H9 (cell line): ENCODE measurements at regions not wholly inside any gene's neighbourhood (a gene's known extent, or its start where the extent isn't known, plus 50 kb on each side); places are given as distances from the start of the nearest gene placed in this dataset.

Experiments used
- DNase-seq: peaks from one replicate; pipeline ENCODE4 v3.0.0-alpha.2; 2017
- H2AFZ ChIP-seq: one replicate; pipeline ENCODE4 v1.6.1; 2013; ENCODE audit warnings: mild to moderate bottlenecking, low read length, control low read depth, moderate library complexity
- H2AK5ac ChIP-seq: 2 replicates; pipeline ENCODE4 v1.6.1; 2013; ENCODE audit warnings: low read length, control low read depth, mixed read lengths; ENCODE audit not compliant: insufficient read length
- H2BK120ac ChIP-seq: one replicate; pipeline ENCODE4 v1.6.1; 2013; ENCODE audit warnings: low read depth, mild to moderate bottlenecking, low read length, control low read depth, inconsistent platforms; ENCODE audit not compliant: poor library complexity, severe bottlenecking
- H2BK12ac ChIP-seq: 2 replicates; pipeline ENCODE4 v1.6.1; 2013; ENCODE audit warnings: low read length, control low read depth, mixed read lengths, low read depth; ENCODE audit not compliant: insufficient read length
- H2BK15ac ChIP-seq: 2 replicates; pipeline ENCODE4 v1.6.1; 2013; ENCODE audit warnings: low read depth, low read length, control low read depth
- H2BK20ac ChIP-seq: one replicate; pipeline ENCODE4 v1.6.1; 2013; ENCODE audit warnings: low read depth, mild to moderate bottlenecking, low read length, control low read depth, inconsistent platforms; ENCODE audit not compliant: poor library complexity, severe bottlenecking
- H2BK5ac ChIP-seq: 2 replicates; pipeline ENCODE4 v1.6.1; 2013; ENCODE audit warnings: low read length, control low read depth, mixed read lengths; ENCODE audit not compliant: insufficient read length
- H3K14ac ChIP-seq: 2 replicates; pipeline ENCODE4 v1.6.1; 2013; ENCODE audit warnings: low read length, control low read depth; ENCODE audit not compliant: insufficient read depth
- H3K18ac ChIP-seq: 2 replicates; pipeline ENCODE4 v1.6.1; 2013; ENCODE audit warnings: low read depth, mild to moderate bottlenecking, mixed read lengths, low read length, control low read depth; ENCODE audit not compliant: insufficient read length
- H3K23ac ChIP-seq: 2 replicates; pipeline ENCODE4 v1.6.1; 2013; ENCODE audit warnings: low read length, control low read depth, mixed read lengths, low read depth; ENCODE audit not compliant: insufficient read length
- H3K23me2 ChIP-seq: 2 replicates; pipeline ENCODE4 v1.6.1; 2013; ENCODE audit warnings: low read depth, mild to moderate bottlenecking, mixed read lengths, low read length, control low read depth; ENCODE audit not compliant: insufficient read length, poor library complexity, severe bottlenecking
- H3K27ac ChIP-seq: 2 replicates; pipeline ENCODE4 v1.5.1; 2013; ENCODE audit warnings: low read length, control low read depth, mixed read lengths, low read depth; ENCODE audit not compliant: insufficient read length
- H3K27me3 ChIP-seq: 2 replicates; pipeline ENCODE4 v1.6.1; 2013; ENCODE audit warnings: low read length, control low read depth, inconsistent platforms; ENCODE audit not compliant: insufficient read depth
- H3K4ac ChIP-seq: 2 replicates; pipeline ENCODE4 v1.6.1; 2013; ENCODE audit warnings: low read depth, mild to moderate bottlenecking, control low read depth, inconsistent platforms, low read length, moderate library complexity
- H3K4me1 ChIP-seq: 2 replicates; pipeline ENCODE4 v1.6.1; 2013; ENCODE audit warnings: low read length, control low read depth, inconsistent platforms; ENCODE audit not compliant: insufficient read depth
- H3K4me2 ChIP-seq: 2 replicates; pipeline ENCODE4 v1.6.1; 2013; ENCODE audit warnings: low read length, control low read depth, mixed read lengths; ENCODE audit not compliant: insufficient read length, insufficient read depth
- H3K56ac ChIP-seq: 2 replicates; pipeline ENCODE4 v1.6.1; 2013; ENCODE audit warnings: low read depth, mild to moderate bottlenecking, mixed read lengths, low read length, control low read depth; ENCODE audit not compliant: insufficient read length
- H3K79me1 ChIP-seq: 2 replicates; pipeline ENCODE4 v1.6.1; 2013; ENCODE audit warnings: low read depth, mild to moderate bottlenecking, moderate library complexity, low read length, control low read depth, inconsistent platforms; ENCODE audit not compliant: insufficient read depth, poor library complexity, severe bottlenecking
- H3K79me2 ChIP-seq: 2 replicates; pipeline ENCODE4 v1.6.1; 2013; ENCODE audit warnings: low read length, control low read depth, inconsistent platforms; ENCODE audit not compliant: insufficient read depth
- H3K9ac ChIP-seq: 2 replicates; pipeline ENCODE4 v1.6.1; 2013; ENCODE audit warnings: low read length, control low read depth, mixed read lengths; ENCODE audit not compliant: insufficient read length; ENCODE audit errors: extremely low read depth
- H3K9me3 ChIP-seq: one replicate; pipeline ENCODE4 v1.6.1; 2013; ENCODE audit warnings: low read depth, low read length, inconsistent platforms; ENCODE audit not compliant: control insufficient read depth
- H3T11ph ChIP-seq: one replicate; pipeline ENCODE4 v1.6.1; 2013; ENCODE audit warnings: mild to moderate bottlenecking, low read length, control low read depth, inconsistent platforms
- H4K20me1 ChIP-seq: one replicate; pipeline ENCODE4 v1.6.1; 2013; ENCODE audit not compliant: control insufficient read depth, insufficient read length, insufficient read depth
- H4K5ac ChIP-seq: 2 replicates; pipeline ENCODE4 v1.6.1; 2013; ENCODE audit warnings: low read depth, mild to moderate bottlenecking, mixed read lengths, low read length, control low read depth; ENCODE audit not compliant: insufficient read length
- H4K8ac ChIP-seq: replicated peaks from 2 replicates; pipeline ENCODE4 v1.6.1; 2013; ENCODE audit warnings: low read length, control low read depth, mixed read lengths, low read depth; ENCODE audit not compliant: insufficient read length
- H4K91ac ChIP-seq: 2 replicates; pipeline ENCODE4 v1.6.1; 2013; ENCODE audit warnings: low read depth, mild to moderate bottlenecking, moderate library complexity, mixed read lengths, low read length, control low read depth; ENCODE audit not compliant: insufficient read length
- H3K27ac Mint-ChIP-seq, 3 experiments: 2 replicates in 2 of 3; 3 replicates in 1 of 3; pipeline ENCODE4 v1.8.0; 2020 to 2021; ENCODE audit warnings: mixed read lengths in 3 of 3, mild to moderate bottlenecking in 1 of 3, moderate library complexity in 1 of 3
- H3K27me3 Mint-ChIP-seq: 2 replicates; pipeline ENCODE4 v1.8.0; 2021; ENCODE audit warnings: low read depth, mild to moderate bottlenecking, moderate library complexity, mixed read lengths
- H3K36me3 Mint-ChIP-seq, 3 experiments: 2 replicates in 2 of 3; 3 replicates in 1 of 3; pipeline ENCODE4 v1.8.0; 2020 to 2021; ENCODE audit warnings: low read depth in 3 of 3, mixed read lengths in 3 of 3; ENCODE audit not compliant: insufficient read depth in 1 of 3
- H3K4me1 Mint-ChIP-seq, 2 experiments: 2 replicates each; pipeline ENCODE4 v1.8.0; 2020; ENCODE audit warnings: mixed read lengths in 2 of 2
- H3K4me3 Mint-ChIP-seq, 2 experiments: 2 replicates in 1 of 2; 3 replicates in 1 of 2; pipeline ENCODE4 v1.8.0; 2020 to 2021; ENCODE audit warnings: mild to moderate bottlenecking in 2 of 2, mixed read lengths in 2 of 2, moderate library complexity in 1 of 2
- H3K9me3 Mint-ChIP-seq, 2 experiments: 2 replicates in 1 of 2; 3 replicates in 1 of 2; pipeline ENCODE4 v1.8.0; 2020; ENCODE audit warnings: mild to moderate bottlenecking in 2 of 2, mixed read lengths in 2 of 2, moderate library complexity in 1 of 2
- TF ChIP-seq, protein P1 (sequence below): fragments of 200-600 bp; sonication (generic); conservative IDR thresholded peaks from 3 replicates; pipeline ENCODE4 v1.8.0; 2021; ENCODE audit warnings: antibody characterized with exemption, mild to moderate bottlenecking

DNA sequence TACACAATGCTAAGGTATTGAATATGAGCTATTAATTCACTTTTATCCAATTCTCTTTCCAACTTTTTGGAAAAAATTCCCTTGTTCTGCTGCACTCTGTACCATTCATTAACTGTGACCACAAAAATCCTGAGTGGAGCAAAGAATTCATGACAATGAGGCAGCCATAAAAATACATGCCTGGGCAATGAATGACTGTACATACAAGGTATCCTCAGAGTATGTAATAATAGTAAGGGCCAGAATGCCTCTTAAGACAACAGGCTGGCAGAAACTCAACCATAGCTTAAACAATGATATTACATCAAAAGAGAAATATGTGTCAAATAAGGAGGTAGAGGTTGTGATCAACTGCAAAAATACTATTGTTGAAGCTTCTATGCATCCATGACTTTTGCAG, 74.7 kb upstream of the CA10 start:
- Histone ChIP-seq H2BK5ac (no peak overlapping the region), H3K27me3 (no peaks in the 10 kb centered on the region), H2AFZ (no peak overlapping the region), H4K8ac (no peak overlapping the region), H4K5ac (no peak overlapping the region), H3K23ac (no peak overlapping the region), H3K4me2 (no peak overlapping the region), H4K20me1 (no peaks in the 10 kb centered on the region), H3K4me1 (no peaks in the 10 kb centered on the region), H2AK5ac (no peak overlapping the region), H3K27ac (no peak overlapping the region), H2BK12ac (no peak overlapping the region), H2BK15ac (no peak overlapping the region), H2BK120ac (no peak overlapping the region), H3K4ac (no peak overlapping the region), H3K56ac (no peak overlapping the region), H3K14ac (no peak overlapping the region), H3K79me2 (no peaks in the 10 kb centered on the region), H3T11ph (no peak overlapping the region), H3K9me3 (no peaks in the 10 kb centered on the region), H2BK20ac (no peak overlapping the region), H4K91ac (no peak overlapping the region), H3K9ac (no peak overlapping the region), H3K79me1 (no peaks in the 10 kb centered on the region), H3K23me2 (no peaks in the 10 kb centered on the region), H3K18ac (no peak overlapping the region)
- Mint-ChIP-seq H3K4me1 (peaks cover 3 to 7% of the 10 kb centered on the region in 2 experiments; a peak in 2 of 4 replicates), H3K9me3 (no peaks in the 10 kb centered on the region), H3K36me3 (no peaks in the 10 kb centered on the region), H3K27me3 (no peaks in the 10 kb centered on the region), H3K4me3 (no peak overlapping the region), H3K27ac (no peak overlapping the region)
- TF ChIP-seq, protein P1, sequence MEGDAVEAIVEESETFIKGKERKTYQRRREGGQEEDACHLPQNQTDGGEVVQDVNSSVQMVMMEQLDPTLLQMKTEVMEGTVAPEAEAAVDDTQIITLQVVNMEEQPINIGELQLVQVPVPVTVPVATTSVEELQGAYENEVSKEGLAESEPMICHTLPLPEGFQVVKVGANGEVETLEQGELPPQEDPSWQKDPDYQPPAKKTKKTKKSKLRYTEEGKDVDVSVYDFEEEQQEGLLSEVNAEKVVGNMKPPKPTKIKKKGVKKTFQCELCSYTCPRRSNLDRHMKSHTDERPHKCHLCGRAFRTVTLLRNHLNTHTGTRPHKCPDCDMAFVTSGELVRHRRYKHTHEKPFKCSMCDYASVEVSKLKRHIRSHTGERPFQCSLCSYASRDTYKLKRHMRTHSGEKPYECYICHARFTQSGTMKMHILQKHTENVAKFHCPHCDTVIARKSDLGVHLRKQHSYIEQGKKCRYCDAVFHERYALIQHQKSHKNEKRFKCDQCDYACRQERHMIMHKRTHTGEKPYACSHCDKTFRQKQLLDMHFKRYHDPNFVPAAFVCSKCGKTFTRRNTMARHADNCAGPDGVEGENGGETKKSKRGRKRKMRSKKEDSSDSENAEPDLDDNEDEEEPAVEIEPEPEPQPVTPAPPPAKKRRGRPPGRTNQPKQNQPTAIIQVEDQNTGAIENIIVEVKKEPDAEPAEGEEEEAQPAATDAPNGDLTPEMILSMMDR = no peak
- no peak for DNase-seq
